ENCODE measurements at regions not wholly inside any gene's neighbourhood (a gene's known extent, or its start where the extent isn't known, plus 50 kb on each side); places are given as distances from the start of the nearest gene placed in this dataset.

DNA sequence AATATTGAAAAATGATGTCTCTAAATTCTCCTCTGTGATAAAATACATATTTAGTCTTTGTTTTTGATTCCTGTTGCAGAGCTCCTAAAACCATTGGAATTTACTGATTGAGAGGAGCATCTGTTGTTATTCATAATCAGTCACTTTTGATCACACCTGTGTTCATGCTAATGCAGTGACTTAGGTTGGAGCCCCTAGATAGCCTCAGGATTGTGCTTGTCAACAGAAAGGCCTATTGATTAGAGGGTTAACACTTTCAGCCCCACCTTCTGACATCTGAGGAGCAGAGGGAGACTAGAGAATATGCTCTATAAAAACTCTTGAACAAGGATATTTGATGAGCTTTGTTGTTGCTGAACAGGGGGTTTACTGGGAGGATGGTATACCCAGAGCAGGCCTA is 409.5 kb upstream of the ADGRL3 start:
- DNase-seq (ENCODE audit: low spot score): no peak

DNA sequence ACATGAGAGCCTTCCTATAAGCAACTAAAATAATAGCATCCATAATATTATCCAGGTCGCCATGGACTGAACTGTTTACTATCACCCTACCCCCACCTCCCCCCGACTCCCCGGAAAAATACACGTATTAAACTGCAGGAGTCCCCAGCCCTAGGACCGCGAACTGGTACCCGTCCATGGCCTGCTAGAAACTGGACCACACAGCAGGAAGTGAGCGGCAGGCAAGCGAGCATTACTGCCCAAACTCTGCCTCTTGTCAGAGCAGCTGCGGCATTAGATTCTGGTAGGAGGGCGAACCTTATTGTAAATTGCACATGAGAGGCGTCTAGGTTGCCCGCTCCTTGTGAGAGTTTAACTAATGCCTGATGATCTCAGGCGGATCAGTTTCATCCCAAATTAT is 405.8 kb upstream of the ADGRL3 start:
- no peak for DNase-seq (ENCODE audit: low spot score)

DNA sequence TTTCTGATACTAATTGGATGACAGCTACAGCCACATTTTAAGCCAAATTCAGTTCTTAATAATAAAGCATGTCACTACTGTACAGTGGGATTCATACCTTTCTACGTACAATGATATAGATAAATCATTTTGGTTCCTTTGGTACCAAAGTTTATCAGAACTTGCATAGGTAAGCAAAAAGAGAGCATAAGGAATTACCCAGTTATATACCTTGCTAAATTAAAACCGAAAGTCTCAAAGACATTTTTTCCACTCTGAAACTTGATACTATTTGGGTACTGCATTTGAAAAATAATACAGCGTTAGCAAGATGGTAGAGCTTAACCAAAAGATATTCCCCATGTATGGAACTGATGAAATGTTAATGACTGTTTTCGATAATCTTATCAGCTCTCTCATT is 400.9 kb upstream of the ADGRL3 start:
- DNase-seq (ENCODE audit: low spot score): no peak

DNA sequence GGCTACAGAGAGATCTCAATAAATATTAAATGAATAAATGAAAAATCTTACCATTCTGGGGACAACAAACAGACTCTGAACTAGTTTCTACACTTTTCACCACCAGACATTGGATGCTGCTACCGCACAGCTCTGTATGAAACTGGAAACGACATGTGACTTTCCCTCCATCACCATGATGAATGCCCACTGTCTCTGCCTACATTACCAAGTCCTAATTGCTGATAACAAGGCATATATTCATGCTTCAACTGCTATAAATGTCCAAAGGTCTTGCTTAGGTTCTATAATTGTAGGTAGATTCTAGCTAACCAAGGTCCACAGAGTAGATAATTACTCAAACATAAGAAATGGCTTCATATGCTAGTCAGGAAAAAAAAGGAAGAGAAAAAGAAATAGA is 399.4 kb upstream of the ADGRL3 start:
- DNase-seq (ENCODE audit: low spot score): no peak

DNA sequence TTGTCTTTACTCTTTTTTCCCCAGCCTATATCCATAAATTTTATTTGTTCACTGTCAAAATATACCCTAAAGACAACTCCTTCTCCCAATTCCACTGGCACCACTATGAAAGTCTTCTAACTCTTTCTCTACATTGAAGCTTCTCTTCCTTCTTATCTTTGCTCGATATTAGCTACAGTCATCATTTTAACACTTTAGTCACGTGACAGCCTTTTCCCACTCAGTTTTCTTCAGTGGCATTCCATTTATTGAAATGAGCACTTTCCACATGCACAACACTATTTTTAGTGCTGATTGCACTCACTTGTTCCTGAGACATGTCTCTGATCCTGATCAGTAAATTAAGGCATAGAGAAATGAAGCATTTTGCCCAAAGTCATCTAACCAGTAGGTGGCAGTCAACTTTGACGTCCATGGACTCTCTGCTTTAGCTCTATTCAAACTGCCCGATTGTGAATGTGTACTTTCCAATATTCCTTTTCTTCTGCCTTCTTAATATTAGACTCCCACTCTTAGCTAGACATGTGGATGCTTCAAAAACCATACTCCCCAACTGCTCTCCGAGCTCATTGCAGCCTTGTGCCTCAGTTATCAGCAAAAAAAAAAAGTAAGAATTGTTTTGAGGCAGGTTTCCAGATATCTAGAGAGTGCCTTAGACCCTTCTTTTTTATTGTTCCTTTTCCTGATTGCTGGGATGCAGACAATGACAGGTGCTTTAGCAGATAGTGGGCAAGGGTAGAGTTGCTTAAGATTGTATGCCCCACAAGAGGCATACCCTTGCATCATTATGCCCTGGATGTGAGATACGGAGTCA is 394.4 kb upstream of the ADGRL3 start:
- peak; percentile 1 for DNase-seq (ENCODE audit: low spot score)

DNA sequence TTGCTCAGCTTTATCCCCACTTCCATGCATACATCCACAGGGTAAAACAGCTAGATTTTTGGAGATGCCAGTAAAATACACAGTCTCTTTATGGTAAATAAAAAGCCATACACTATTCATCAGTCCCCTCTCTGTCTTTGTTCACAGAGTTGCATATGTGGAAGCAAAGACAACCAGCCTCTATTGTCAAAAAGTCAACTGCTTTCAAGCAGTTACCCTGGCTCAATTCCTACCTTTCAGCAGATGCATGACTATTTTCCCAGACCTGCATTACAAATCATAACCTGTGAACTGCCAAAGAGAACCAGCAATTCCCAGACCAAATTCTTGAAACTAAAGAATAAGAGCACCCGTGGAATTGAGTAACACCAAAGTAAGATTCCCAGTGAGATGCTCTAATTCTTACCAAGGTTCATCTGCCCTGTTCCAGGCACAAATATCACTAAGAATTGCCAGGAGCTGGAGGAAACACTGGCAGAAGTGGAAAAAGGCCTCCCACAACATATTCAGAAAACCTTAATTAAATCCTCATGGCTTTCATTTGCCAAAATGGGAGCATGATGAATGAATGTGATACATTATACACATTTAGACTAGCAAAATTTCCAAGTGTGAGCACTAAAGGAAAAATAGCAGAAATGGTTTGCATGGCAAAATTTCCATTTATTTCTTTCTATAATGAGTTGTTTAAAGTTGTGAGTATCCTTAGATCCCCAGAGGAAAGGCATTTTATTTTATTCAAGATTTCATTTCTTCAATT is 391.2 kb upstream of the ADGRL3 start:
- peak; percentile 0 for DNase-seq (ENCODE audit: low spot score)

DNA sequence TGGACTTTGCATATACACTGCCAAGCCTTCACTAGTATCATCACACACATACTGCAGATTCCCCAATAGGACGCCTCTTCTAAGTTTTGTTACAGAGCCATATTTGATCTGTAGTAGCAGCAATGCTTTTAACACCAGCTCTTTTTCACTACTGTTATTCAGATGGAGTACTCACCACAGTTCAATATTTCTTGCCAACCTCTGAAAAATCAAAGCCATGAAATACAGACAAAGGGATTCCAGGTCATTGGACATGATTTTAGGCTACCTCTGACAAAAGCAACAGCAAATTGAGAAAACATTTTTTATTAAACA is 390.7 kb upstream of the ADGRL3 start:
- DNase-seq (ENCODE audit: low spot score): no peak

DNA sequence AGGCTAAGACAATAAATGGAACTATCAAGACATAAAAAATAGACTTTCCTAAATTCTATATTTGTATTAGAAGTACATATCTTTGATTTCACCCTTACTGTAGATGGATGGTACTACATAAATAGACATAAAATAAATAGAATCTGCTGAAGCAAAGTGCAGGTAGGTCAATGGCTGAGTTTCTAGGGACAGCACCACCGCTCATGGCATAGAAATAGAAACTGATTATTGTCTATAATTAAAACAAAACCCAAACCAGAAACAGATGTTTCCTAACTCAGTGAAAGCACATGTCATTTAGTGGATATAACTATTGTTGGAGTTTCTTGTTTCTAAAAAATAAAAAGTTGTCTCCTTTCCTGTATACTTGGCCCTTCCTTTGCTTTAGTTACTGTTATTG is 387.3 kb upstream of the ADGRL3 start:
- DNase-seq (ENCODE audit: low spot score): no peak

DNA sequence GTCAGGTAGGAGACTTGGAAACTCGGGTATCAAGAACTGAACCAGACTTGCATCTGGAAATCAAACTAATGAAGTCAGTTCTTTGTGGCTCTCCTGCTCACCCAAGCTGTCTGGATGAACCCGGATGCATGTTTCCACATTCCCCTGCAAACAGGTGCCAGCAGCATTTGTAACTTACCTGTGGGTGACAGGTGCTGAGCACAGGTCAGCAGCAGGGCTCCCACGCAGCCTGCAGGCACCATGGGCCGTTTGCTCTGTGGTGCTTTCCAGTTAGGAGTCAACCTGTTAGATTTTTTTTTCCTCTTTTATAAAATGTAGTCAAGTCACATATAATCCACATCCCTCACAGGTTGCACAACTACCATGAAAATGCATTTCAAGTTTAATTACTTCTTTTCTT is 385.6 kb upstream of the ADGRL3 start:
- DNase-seq (ENCODE audit: low spot score): no peak

DNA sequence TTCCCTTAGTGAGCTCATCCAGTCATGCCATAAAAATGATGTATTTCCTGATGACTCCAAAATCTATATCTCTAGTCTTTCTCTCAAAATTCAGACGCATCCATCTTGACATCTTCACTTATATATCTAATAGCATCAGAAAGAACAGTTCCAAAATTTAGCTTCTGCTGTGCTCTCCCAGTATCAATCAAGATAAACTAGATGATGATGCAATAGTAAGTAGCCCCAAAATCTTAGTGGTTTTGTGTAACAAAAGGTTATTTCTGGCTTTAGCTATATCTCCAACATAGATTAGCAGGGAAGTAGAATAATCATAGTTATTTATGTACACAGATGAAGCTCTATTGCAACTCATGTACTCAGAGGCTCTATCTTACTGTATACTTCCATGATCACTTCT is 382.5 kb upstream of the ADGRL3 start:
- no peak for DNase-seq (ENCODE audit: low spot score)

DNA sequence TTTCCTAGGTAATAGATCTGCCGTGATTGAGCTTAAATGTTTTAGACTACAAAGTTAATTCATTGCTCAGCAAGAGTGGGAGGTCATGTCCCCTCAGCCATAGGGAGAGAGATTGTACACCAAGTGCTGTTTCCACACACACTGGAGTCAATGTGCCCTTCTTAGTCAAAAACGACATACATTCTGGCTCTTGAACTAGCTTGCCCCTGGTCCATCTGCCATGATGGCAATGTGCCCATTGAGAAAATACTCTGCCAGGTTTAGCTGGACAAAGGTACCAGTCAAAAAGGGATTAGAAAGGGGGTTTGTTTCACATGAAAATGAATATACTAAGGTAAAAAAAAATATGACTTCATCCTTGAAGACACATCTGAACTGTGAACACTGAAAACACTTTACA is 377.1 kb upstream of the ADGRL3 start:
- no peak for DNase-seq (ENCODE audit: low spot score)

DNA sequence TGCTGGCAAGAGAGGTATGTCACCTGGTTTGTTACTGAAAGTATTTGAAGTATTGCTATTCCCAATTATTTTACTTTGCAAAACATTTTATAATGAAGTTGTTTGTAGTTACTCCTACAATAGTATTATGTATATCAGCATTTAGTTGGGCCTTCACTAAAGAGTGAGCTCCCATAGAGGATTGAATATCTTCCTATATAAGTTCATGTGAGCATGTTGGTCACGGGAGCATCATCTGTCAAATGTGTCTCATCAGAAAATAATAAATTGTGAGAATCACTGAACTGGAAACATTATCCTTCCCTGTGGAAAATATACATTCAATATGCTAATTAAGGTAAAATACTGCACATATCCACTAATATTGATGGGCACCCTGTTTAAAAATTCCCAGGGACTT is 360.1 kb upstream of the ADGRL3 start:
- DNase-seq (ENCODE audit: low spot score): no peak

DNA sequence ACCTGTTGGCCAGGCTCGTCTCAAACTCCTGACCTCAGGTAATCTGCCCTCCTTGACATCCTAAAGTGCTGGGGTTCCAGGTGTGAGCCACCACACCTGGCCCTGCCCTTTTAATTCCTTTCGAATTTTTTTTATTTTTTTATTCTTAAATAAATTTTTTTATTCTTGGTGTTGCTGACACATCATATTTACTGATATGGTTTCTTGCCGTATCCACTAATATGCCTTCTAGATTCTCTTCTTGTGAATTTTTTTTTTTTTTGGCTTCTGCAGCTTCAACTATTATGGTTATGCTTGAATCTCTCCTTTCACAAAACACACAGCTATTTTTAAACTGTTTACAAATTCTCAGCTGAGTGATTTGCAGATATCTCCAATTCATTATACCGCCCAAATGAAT is 353.4 kb upstream of the ADGRL3 start:
- DNase-seq (ENCODE audit: low spot score): no peak

DNA sequence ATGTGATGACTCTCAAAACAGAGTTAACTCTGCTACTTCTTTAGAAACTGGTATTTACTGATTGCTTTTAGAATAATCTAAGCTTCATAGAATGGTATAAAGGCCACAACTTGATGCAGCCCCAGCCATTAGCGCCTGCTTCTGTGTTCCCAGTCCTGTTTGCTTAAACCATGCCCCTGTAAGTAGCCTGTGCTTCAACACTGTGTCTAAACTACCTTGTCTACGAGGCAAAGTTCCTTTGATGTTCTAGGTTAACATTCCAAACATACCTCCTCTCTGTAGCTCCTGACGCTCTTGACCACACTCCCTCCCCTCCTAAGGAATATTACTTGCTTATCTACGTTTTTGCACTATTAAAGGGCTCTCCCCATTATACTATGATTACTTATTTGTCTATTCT is 352.5 kb upstream of the ADGRL3 start:
- DNase-seq (ENCODE audit: low spot score): peak; percentile 27

DNA sequence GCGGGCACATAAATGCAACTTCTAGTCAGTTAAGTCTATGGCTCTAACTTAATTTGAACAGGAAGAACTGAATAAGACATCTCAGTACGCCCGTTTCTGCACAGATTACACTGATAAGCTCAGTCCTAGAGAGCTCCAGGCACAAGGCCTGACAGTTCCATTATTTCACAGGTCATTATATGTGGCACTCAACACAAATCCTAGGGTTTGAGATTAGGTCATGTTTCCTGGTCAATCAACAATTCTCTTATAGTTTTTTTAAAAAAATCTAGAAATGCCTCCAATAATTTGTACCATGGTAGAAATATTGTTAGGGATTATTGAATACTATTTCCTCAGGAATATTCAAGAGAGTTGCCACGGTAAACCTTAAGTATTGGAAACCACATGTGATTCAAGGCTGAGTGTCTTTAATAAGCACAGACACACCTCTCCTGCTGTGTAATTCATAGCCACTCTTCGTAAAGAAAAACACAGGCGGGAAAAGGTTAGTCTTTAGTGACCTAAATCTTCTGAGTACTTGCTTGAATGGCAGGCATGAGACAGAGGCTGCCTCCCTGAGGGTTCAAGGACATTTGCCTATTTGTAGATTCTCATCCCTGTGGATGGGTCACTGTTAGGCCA is 342.9 kb upstream of the ADGRL3 start:
- DNase-seq (ENCODE audit: low spot score): no peak

DNA sequence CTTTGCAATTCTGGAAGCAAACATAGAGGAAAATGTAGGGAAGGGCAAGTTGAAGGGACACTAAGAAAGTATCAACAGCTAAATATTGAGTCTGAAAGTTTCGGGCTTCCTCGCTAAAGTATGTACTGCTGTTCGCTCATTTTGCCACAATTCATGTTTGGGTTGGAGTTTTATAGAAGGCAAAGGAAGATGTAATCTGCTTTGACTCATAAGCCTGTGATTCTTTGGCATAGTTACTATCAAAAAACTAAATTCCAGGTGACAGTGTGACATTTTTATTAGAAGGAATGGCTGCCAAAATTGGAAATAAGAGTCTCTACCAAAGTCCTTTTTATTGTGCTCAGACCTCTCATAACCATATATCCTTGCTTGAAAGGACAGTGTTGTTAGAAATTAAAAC is 336.7 kb upstream of the ADGRL3 start:
- DNase-seq (ENCODE audit: low spot score): no peak

DNA sequence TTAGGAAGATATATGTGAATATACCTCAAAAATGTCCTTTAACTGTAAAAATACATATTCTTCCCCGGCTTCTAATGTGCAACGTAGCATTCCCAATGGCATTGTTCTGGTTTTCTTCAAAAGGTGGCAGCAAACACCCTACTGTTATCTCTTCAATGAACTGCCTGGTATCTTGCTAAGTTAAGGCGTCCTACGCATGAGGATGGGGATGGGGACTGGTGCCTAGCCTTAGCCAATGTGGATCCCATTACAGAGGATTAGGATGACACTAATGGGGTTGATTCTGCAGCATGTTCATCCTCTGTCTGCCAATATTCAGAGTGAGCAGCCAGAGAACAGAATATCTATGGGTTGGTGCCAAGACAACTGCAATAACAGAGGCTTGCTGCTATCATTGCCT is 334.9 kb upstream of the ADGRL3 start:
- no peak for DNase-seq (ENCODE audit: low spot score)

DNA sequence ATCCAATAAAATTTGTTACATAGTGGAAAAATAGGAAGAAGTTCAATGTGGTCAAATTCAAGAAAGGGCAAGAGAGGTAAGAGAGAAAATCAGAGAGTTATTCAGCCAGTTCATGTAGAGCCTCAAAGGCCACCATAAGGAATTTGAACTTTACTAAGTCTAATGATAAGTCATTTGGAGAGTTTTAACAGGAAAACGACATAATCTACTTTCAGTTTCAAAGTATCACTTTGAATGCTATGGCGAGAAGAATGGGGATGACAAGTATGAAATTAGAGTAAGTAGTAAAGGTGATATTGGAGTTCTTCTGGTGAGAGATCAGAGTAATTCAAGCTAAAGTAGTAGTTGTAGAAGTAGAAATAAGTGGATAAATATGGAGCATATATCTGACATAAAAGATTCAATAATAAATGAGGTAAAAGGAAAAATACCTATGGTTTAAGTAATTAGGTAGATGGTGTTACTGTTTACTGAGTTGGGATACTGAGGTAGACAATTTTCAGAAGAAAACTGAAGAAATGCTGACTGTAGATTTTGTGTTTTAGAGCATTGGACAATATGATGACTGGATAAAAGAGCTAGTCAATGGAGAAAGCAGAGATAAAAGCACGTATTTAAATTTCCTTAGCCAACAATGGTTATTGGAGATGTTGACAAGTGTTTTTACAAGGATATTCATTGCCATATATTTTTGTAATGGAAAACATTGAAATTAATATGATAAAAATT is 331.7 kb upstream of the ADGRL3 start:
- no peak for DNase-seq (ENCODE audit: low spot score)

DNA sequence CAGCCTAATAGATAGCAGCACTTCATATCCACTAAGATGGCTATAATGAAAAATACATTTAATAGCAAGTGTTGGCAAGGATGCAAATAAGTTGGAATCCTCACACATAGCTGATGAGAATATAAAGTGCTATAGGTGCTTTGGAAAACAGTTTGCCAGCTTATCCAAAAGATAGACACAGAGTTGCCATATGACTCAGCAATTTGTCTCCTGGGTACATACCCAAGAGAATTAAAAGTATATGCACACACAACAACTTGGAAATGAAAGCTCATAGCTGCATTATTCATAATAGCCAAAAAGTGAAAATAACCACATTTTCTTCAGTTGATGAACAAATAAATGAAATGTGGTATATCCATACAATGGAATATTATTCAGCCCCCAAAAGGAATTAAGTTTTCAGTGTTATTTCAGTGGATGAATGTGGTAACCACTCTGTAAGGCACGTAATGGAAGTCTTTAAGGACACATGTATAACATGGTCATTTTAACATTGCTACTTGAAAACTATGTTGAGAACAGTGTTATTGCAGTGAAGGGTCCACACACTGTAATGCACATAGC is 320.9 kb upstream of the ADGRL3 start:
- no peak for DNase-seq (ENCODE audit: low spot score)

DNA sequence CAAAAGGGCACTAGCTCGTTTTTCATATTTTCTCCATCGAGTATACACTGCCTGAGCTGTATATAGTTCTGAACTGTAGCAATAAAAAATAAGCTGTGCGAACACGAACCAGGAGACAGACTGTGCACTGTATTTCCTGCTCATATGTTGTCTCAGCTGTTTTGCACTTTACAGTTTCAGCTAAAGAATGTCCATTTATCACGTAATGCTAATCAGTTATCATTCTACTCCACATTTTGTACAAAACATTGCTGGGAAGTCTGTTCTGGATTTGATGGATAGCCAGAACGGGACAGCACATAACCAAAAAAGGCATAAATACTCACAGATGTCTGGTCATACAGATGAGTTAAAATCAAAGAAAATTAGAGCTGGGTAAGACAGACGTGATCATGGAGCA is 315.5 kb upstream of the ADGRL3 start:
- no peak for DNase-seq (ENCODE audit: low spot score)

DNA sequence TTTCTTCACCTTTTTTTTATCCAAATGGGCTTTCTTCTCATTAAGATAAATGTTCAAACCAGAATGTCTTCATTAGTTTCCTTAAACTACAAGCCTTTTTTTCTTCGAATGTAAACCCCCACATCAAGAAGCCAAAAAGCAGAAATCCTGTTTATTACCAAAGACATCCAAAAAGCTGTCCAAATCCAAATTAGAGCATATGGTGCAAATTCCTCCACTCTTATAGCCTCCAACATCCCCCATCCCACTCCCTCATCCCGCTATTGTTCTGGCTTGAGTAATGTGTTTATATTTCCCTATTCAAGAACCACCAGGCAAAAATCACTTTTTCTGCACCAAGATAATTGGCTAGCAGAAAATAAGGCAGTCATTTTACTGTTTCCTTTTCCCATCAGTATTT is 315.1 kb upstream of the ADGRL3 start:
- no peak for DNase-seq (ENCODE audit: low spot score)

DNA sequence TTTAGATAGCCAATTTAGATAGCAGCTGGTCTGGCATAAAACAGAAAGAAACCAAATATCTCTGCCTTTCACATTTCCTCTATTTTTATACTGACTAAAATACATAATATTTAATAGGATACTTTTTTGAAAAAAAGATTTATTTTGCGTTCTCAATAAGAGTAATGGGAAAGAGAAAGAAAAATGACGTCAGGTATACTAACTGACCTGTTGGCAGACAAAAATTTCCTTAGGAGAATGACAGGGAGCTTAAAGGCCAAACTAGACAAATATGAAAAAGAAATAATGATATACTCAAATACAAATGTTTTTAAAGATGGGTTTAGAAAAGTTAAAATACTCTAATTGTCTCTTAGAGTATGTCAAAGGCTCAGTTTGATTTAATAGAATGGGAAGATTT is 309.4 kb upstream of the ADGRL3 start:
- DNase-seq (ENCODE audit: low spot score): no peak

DNA sequence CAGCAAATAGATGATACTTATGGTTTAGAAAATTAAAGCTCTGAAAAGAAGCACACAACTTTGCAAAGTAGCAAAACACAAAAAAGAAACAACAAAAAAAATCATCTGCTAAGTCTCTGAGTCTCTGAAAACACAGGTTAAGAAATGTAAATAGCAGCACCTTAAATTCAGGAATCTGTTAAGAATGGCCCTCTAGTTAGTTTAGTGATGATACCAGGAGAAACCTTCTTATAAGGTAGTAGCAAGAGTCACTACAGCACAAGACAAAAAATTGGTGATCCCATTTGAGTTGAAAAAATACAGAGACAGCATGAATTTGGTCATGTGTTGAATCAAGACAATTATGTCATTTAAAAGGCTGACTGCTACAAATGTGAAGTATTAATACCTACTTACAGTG is 308.2 kb upstream of the ADGRL3 start:
- DNase-seq (ENCODE audit: low spot score): no peak

Measured in HuH-7.5 (cell line).